Psoas muscle (tissue), 7 donors: ENCODE measurements at regions not wholly inside any gene's neighbourhood (a gene's known extent, or its start where the extent isn't known, plus 50 kb on each side); places are given as distances from the start of the nearest gene placed in this dataset.

Source experiments
- ATAC-seq, 4 donors: fragments of 200-7000 bp; cut with Tn5 transposase; one replicate each; pipeline ENCODE4 v1.9.1; 2020; ENCODE audit warnings: moderate library complexity in 3 of 4, mild to moderate bottlenecking in 2 of 4
- DNase-seq, 2 donors: peaks; one replicate each; pipeline ENCODE4 v3.0.0-alpha.2; 2020
- H3K27ac ChIP-seq: fragments of 200-600 bp; one replicate; pipeline ENCODE4 v1.8.0; 2022
- H3K27me3 ChIP-seq, 3 donors: fragments of 200-600 bp in 1 of 3; one replicate each; pipeline versions ENCODE4 v1.6.1 to v1.8.0; 2013 to 2022; ENCODE audit warnings: low read length in 2 of 3, mild to moderate bottlenecking in 2 of 3, moderate library complexity in 1 of 3; ENCODE audit not compliant: insufficient read depth in 3 of 3
- H3K36me3 ChIP-seq, 2 donors: fragments of 200-600 bp in 1 of 2; one replicate each; pipeline versions ENCODE4 v1.6.1 to v1.8.0; 2013 to 2022; ENCODE audit warnings: low read depth in 1 of 2, mild to moderate bottlenecking in 1 of 2, moderate library complexity in 1 of 2; ENCODE audit not compliant: insufficient read depth in 1 of 2
- H3K4me1 ChIP-seq: fragments of 200-600 bp; one replicate; pipeline ENCODE4 v1.8.0; 2022
- H3K4me3 ChIP-seq: fragments of 200-600 bp; one replicate; pipeline ENCODE4 v1.8.0; 2022; ENCODE audit warnings: mild to moderate bottlenecking
- H3K9me3 ChIP-seq: fragments of 200-600 bp; one replicate; pipeline ENCODE4 v1.8.0; 2022
- WGBS, 3 donors: extraction: QIAGEN DNeasy Blood & Tissue Kit; methylation state at CpG; one replicate each; pipeline versions ENCODE4 v1.1.6 to v1.1.7; 2013; 5-methylcytosine and 5-hydroxymethylcytosine counted together
- intact Hi-C, 2 donors: fragments of 100-400 bp; cut with DNase I; formaldehyde crosslinking; loops; one replicate each; pipeline versions ENCODE4 v1.11.0 to v1.14.2; 2022
- TF ChIP-seq, protein P1 (sequence below): fragments of 200-600 bp; IDR thresholded peaks from one replicate; pipeline ENCODE4 v1.8.0; 2022; ENCODE audit warnings: antibody characterized with exemption
- donor health status: healthy with polysubstance abuse.
- donor health status: DM: no; HTN: no; CAD: no; lungs with moderate emphysema.
- donor health status: Bipolar disorder and iron deficiency.
- donor health status: healthy.
- donor health status: DM: yes; HTN: yes; CAD: no.
- donor health status: DM: no; HTN: no; CAD: no.
- donor health status: DM: yes; HTN: yes; CAD: no.

DNA sequence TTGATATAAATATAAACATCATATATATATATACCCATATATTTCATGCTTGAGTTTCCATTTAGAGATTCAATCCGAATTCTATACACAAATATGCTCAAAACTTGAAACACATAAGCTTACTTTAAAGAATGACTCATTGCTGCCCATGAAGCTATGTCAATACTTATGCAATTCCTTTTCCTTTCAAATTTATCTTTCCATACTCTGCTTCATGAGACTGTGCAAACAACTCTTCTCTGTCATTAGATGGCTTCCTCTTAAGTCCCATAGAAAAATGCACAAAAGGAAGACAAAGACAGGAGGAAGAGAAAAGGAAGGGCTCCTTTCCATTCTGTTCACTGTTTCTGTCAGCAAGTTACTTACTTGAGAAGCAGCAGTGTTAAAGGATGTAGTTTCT, 895.7 kb upstream of the SORCS1 start:
- Histone ChIP-seq H3K4me3 (no peak overlapping the region), H3K27ac (no peak overlapping the region), H3K27me3 (no peaks in the 10 kb centered on the region), H3K36me3 (no peaks in the 10 kb centered on the region), H3K9me3 (no peaks in the 10 kb centered on the region), H3K4me1 (no peaks in the 10 kb centered on the region)
- DNase-seq (no peak), ATAC-seq (no peak)
- intact Hi-C loops, result no loop called here
- TF ChIP-seq, protein P1, sequence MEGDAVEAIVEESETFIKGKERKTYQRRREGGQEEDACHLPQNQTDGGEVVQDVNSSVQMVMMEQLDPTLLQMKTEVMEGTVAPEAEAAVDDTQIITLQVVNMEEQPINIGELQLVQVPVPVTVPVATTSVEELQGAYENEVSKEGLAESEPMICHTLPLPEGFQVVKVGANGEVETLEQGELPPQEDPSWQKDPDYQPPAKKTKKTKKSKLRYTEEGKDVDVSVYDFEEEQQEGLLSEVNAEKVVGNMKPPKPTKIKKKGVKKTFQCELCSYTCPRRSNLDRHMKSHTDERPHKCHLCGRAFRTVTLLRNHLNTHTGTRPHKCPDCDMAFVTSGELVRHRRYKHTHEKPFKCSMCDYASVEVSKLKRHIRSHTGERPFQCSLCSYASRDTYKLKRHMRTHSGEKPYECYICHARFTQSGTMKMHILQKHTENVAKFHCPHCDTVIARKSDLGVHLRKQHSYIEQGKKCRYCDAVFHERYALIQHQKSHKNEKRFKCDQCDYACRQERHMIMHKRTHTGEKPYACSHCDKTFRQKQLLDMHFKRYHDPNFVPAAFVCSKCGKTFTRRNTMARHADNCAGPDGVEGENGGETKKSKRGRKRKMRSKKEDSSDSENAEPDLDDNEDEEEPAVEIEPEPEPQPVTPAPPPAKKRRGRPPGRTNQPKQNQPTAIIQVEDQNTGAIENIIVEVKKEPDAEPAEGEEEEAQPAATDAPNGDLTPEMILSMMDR, result no peak
- 40 to 51% (median 50%) methylated on average over 1 of the region's 1 CpG for WGBS, 3 donors

DNA sequence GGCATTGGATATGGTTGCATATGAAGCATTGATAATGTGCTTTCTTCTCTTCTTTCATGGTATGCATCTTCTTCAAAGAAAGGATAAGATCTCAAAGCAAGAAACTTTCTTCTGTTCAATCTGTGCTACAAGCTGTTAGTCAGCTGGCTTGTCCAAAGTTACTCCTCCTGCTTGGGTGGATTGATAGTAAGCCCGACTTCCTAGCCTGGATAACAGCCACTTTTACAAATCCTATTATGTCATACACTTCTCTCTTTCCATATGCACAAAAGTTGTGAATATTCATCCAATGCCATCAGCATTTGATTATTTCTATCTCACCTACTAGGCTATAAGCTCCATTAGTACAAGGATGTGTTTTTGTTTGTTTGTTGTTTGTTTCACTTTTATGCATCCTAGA, 891.0 kb upstream of the SORCS1 start:
- Histone ChIP-seq H3K36me3 (no peaks in the 10 kb centered on the region), H3K27ac (no peak overlapping the region), H3K9me3 (no peaks in the 10 kb centered on the region), H3K4me1 (no peaks in the 10 kb centered on the region), H3K27me3 (no peaks in the 10 kb centered on the region), H3K4me3 (no peak overlapping the region)
- ATAC-seq (no peak), DNase-seq (no peak)
- 43 to 54% (median 52%) methylated on average over 1 of the region's 1 CpG for WGBS, 3 donors
- intact Hi-C loops, result no loop called here
- TF ChIP-seq, protein P1, result no peak

DNA sequence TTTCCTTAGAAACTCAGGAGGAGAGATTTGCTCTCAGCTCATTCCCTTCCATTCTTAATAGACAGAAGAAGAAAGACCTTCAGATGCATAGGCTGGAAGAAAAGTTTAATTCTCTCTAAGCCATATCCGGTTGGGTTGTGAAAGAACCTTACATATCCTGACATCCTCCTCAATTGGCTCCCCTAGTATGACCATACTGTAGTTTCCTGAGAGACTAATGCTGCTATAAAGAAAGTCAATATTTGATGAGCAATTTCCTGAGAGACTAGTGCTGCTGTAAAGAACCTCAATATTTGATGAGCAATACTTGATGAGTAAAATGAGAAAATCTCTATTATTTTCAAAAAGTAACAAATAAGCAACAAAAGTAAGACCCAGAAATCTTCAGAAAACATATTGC, 888.5 kb upstream of the SORCS1 start:
- 79 to 85% (median 83%) methylated on average over 1 of the region's 1 CpG for WGBS, 3 donors
- Histone ChIP-seq H3K9me3 (no peaks in the 10 kb centered on the region), H3K4me1 (no peaks in the 10 kb centered on the region), H3K27me3 (no peaks in the 10 kb centered on the region), H3K36me3 (no peaks in the 10 kb centered on the region), H3K4me3 (no peak overlapping the region), H3K27ac (no peak overlapping the region)
- TF ChIP-seq, protein P1, result no peak
- no peak for ATAC-seq
- intact Hi-C loops, result no loop called here
- DNase-seq, result no peak

DNA sequence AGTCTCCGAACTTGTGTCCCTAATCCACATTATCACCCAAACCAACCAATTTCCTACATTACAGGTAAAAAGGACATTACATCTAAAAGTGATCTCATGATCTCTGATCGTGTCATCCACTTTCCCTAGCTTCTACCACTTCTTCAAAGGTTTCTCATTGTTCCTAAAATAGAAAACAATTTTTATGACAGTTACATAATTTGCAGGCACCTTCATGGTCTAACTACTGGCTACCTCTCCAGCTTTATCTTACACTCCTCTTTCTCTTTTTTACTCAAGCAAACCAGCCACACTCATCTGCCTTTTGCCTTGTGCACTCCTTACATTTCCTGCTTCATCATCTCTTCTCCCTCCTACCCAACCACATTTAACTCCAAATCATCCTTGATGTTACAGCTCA, 886.7 kb upstream of the SORCS1 start:
- Histone ChIP-seq H3K27ac (no peak overlapping the region), H3K27me3 (no peaks in the 10 kb centered on the region), H3K4me3 (no peak overlapping the region), H3K4me1 (no peaks in the 10 kb centered on the region), H3K36me3 (no peaks in the 10 kb centered on the region), H3K9me3 (no peaks in the 10 kb centered on the region)
- WGBS, 3 donors, result 69 to 76% (median 74%) methylated on average over 2 of the region's 2 CpGs
- intact Hi-C loops, result no loop called here
- DNase-seq (no peak), ATAC-seq (no peak)
- TF ChIP-seq, protein P1, result no peak

DNA sequence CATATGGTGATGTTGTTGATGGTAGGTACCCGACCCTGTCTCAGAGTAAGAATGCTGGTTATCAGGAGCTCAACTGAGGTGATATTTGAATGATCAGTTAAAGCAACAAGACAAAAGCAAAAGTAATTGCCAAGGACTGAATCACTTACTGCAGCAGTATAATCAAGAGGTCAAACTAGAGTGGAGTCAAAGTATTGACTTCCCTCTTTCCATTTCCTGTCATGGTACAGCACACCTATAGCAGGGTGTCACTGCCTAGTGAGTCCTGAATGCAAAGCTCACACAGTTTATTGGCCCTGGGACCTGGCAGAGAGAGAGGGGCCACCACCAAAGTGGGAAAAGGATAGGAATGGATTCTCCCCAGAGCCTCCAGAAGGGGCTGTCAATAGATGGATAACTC, 886.1 kb upstream of the SORCS1 start:
- Histone ChIP-seq H3K9me3 (no peaks in the 10 kb centered on the region), H3K4me3 (no peak overlapping the region), H3K4me1 (no peaks in the 10 kb centered on the region), H3K27me3 (no peaks in the 10 kb centered on the region), H3K36me3 (no peaks in the 10 kb centered on the region), H3K27ac (no peak overlapping the region)
- ATAC-seq (no peak), DNase-seq (no peak)
- 66 to 70% (median 70%) methylated on average over 1 of the region's 1 CpG for WGBS, 3 donors
- TF ChIP-seq, protein P1, result no peak
- intact Hi-C loops, result no loop called here
